ENCODE measurements at regions not wholly inside any gene's neighbourhood (a gene's known extent, or its start where the extent isn't known, plus 50 kb on each side); places are given as distances from the start of the nearest gene placed in this dataset.
"Not testable (repeated sequence)": the region's sequence is repeated elsewhere in the genome, so short reads cannot be mapped to it uniquely, and the experiment has no call there.

DNA sequence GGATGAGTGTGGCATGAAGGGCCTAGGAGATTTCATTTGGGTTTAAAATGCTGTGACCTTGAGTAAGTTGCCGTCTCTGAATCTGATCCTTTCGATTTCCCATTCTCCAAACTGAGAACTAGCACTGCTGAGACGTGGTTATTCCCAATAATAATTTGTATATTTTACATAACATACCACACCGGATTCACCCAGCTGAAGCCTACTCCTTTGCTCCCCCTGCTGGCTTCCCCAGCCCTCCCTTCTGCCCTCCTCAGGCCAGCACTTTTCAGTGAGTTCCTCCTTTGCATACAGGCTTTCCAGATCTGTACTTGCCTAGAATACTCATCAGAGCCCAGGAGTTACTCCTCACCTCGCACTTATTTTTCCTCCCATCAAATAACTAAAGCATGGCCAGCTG, 255.1 kb downstream of the OR4F29 start:
- DNase-seq (ENCODE audit: extremely low read depth, low read depth); H3K4me3 ChIP-seq (replicated peaks; ENCODE audit: low read depth, low read length): not testable (repeated sequence)

DNA sequence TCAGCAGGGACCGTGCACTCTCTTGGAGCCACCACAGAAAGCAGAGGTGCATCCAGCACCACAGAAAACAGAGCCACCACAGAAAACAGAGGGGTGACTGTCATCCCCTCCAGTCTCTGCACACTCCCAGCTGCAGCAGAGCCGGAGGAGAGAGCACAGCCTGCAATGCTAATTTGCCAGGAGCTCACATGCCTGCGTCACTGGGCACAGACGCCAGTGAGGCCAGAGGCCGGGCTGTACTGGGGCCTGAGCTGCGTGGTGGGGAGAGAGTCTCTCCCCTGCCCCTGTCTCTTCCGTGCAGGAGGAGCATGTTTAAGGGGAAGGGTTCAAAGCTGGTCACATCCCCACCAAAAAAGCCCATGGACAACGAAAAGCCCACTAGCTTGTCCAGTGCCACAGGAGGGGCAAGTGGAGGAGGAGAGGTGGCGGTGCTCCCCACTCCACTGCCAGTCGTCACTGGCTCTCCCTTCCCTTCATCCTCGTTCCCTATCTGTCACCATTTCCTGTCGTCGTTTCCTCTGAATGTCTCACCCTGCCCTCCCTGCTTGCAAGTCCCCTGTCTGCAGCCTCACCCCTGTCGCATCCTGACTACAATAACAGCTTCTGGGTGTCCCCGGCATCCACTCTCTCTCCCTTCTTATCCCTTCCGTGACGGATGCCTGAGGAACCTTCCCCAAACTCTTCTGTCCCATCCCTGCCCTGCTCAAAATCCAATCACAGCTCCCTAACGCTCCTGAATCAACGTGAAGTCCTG, 260.0 kb downstream of the OR4F29 start:
- not testable (repeated sequence) for DNase-seq (ENCODE audit: extremely low read depth, low read depth); H3K4me3 ChIP-seq (replicated peaks; ENCODE audit: low read depth, low read length)

DNA sequence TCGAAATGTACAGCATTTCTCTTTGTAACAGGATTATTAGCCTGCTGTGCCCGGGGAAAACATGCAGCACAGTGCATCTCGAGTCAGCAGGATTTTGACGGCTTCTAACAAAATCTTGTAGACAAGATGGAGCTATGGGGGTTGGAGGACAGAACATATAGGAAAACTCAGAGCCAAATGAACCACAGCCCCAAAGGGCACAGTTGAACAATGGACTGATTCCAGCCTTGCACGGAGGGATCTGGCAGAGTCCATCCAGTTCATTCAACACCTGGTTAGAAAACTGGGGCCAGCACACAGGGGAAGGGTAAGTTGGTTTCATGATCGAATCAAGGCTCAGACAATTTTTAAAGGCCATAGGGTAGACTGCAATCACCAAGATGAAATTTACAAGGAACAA, 260.8 kb downstream of the OR4F29 start:
- not testable (repeated sequence) for DNase-seq (ENCODE audit: extremely low read depth, low read depth); H3K4me3 ChIP-seq (replicated peaks; ENCODE audit: low read depth, low read length)

DNA sequence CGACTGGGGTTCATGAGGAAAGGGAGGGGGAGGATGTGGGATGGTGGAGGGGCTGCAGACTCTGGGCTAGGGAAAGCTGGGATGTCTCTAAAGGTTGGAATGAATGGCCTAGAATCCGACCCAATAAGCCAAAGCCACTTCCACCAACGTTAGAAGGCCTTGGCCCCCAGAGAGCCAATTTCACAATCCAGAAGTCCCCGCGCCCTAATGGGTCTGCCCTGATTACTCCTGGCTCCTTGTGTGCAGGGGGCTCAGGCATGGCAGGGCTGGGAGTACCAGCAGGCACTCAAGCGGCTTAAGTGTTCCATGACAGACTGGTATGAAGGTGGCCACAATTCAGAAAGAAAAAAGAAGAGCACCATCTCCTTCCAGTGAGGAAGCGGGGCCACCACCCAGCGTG, 261.6 kb downstream of the OR4F29 start:
- DNase-seq (ENCODE audit: extremely low read depth, low read depth); H3K4me3 ChIP-seq (replicated peaks; ENCODE audit: low read depth, low read length): not testable (repeated sequence)

DNA sequence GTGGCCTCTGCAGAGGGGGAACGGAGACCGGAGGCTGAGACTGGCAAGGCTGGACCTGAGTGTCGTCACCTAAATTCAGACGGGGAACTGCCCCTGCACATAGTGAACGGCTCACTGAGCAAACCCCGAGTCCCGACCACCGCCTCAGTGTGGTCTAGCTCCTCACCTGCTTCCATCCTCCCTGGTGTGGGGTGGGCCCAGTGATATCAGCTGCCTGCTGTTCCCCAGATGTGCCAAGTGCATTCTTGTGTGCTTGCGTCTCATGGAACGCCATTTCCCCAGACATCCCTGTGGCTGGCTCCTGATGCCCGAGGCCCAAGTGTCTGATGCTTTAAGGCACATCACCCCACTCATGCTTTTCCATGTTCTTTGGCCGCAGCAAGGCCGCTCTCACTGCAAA, 262.2 kb downstream of the OR4F29 start:
- not testable (repeated sequence) for H3K4me3 ChIP-seq (replicated peaks; ENCODE audit: low read depth, low read length); DNase-seq (ENCODE audit: extremely low read depth, low read depth)

DNA sequence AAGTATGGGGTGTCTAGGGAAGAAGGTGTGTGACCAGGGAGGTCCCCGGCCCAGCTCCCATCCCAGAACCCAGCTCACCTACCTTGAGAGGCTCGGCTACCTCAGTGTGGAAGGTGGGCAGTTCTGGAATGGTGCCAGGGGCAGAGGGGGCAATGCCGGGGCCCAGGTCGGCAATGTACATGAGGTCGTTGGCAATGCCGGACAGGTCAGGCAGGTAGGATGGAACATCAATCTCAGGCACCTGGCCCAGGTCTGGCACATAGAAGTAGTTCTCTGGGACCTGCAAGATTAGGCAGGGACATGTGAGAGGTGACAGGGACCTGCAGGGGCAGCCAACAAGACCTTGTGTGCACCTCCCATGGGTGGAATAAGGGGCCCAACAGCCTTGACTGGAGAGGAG, 264.2 kb downstream of the OR4F29 start:
- H3K4me3 ChIP-seq (replicated peaks; ENCODE audit: low read depth, low read length); DNase-seq (ENCODE audit: extremely low read depth, low read depth): not testable (repeated sequence)

DNA sequence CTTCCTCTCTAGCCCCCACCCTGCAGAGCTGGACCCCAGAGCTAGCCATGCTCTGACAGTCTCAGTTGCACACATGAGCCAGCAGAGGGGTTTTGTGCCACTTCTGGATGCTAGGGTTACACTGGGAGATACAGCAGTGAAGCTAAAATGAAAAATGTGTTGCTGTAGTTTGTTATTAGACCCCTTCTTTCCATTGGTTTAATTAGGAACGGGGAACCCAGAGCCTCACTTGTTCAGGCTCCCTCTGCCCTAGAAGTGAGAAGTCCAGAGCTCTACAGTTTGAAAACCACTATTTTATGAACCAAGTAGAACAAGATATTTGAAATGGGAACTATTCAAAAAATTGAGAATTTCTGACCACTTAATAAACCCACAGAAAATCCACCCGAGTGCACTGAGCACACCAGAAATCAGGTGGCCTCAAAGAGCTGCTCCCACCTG, 264.8 kb downstream of the OR4F29 start:
- DNase-seq (ENCODE audit: extremely low read depth, low read depth); H3K4me3 ChIP-seq (replicated peaks; ENCODE audit: low read depth, low read length): not testable (repeated sequence)

DNA sequence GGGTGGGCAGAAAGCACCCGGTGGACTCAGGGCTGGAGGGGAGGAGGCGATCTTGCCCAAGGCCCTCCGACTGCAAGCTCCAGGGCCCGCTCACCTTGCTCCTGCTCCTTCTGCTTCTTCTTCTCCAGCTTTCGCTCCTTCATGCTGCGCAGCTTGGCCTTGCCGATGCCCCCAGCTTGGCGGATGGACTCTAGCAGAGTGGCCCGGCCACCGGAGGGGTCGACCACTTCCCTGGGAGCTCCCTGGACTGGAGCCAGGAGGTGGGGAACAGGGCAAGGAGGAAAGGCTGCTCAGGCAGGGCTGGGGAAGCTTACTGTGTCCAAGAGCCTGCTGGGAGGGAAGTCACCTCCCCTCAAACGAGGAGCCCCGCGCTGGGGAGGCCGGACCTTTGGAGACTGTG, 265.3 kb downstream of the OR4F29 start:
- DNase-seq (ENCODE audit: extremely low read depth, low read depth); H3K4me3 ChIP-seq (replicated peaks; ENCODE audit: low read depth, low read length): not testable (repeated sequence)

DNA sequence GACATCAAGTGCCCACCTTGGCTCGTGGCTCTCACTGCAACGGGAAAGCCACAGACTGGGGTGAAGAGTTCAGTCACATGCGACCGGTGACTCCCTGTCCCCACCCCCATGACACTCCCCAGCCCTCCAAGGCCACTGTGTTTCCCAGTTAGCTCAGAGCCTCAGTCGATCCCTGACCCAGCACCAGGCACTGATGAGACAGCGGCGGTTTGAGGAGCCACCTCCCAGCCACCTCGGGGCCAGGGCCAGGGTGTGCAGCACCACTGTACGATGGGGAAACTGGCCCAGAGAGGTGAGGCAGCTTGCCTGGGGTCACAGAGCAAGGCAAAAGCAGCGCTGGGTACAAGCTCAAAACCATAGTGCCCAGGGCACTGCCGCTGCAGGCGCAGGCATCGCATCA, 266.0 kb downstream of the OR4F29 start:
- DNase-seq (ENCODE audit: extremely low read depth, low read depth); H3K4me3 ChIP-seq (replicated peaks; ENCODE audit: low read depth, low read length): not testable (repeated sequence)

DNA sequence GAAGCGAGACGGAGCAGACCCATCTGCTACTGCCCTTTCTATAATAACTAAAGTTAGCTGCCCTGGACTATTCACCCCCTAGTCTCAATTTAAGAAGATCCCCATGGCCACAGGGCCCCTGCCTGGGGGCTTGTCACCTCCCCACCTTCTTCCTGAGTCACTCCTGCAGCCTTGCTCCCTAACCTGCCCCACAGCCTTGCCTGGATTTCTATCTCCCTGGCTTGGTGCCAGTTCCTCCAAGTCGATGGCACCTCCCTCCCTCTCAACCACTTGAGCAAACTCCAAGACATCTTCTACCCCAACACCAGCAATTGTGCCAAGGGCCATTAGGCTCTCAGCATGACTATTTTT, 267.2 kb downstream of the OR4F29 start:
- not testable (repeated sequence) for H3K4me3 ChIP-seq (replicated peaks; ENCODE audit: low read depth, low read length); DNase-seq (ENCODE audit: extremely low read depth, low read depth)

DNA sequence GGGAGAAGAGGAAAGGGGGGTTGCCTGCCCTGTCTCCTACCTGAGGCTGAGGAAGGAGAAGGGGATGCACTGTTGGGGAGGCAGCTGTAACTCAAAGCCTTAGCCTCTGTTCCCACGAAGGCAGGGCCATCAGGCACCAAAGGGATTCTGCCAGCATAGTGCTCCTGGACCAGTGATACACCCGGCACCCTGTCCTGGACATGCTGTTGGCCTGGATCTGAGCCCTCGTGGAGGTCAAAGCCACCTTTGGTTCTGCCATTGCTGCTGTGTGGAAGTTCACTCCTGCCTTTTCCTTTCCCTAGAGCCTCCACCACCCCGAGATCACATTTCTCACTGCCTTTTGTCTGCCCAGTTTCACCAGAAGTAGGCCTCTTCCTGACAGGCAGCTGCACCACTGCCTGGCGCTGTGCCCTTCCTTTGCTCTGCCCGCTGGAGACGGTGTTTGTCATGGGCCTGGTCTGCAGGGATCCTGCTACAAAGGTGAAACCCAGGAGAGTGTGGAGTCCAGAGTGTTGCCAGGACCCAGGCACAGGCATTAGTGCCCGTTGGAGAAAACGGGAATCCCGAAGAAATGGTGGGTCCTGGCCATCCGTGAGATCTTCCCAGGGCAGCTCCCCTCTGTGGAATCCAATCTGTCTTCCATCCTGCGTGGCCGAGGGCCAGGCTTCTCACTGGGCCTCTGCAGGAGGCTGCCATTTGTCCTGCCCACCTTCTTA, 267.7 kb downstream of the OR4F29 start:
- not testable (repeated sequence) for DNase-seq (ENCODE audit: extremely low read depth, low read depth); H3K4me3 ChIP-seq (replicated peaks; ENCODE audit: low read depth, low read length)

DNA sequence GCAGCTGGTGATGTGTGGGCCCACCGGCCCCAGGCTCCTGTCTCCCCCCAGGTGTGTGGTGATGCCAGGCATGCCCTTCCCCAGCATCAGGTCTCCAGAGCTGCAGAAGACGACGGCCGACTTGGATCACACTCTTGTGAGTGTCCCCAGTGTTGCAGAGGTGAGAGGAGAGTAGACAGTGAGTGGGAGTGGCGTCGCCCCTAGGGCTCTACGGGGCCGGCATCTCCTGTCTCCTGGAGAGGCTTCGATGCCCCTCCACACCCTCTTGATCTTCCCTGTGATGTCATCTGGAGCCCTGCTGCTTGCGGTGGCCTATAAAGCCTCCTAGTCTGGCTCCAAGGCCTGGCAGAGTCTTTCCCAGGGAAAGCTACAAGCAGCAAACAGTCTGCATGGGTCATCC, 268.4 kb downstream of the OR4F29 start:
- not testable (repeated sequence) for H3K4me3 ChIP-seq (replicated peaks; ENCODE audit: low read depth, low read length); DNase-seq (ENCODE audit: extremely low read depth, low read depth)

DNA sequence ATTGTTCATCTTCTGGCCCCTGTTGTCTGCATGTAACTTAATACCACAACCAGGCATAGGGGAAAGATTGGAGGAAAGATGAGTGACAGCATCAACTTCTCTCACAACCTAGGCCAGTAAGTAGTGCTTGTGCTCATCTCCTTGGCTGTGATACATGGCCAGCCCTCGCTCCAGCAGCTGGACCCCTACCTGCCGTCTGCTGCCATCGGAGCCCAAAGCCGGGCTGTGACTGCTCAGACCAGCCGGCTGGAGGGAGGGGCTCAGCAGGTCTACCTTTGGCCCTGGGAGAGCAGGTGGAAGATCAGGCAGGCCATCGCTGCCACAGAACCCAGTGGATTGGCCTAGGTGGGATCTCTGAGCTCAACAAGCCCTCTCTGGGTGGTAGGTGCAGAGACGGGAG, 268.8 kb downstream of the OR4F29 start:
- not testable (repeated sequence) for H3K4me3 ChIP-seq (replicated peaks; ENCODE audit: low read depth, low read length); DNase-seq (ENCODE audit: extremely low read depth, low read depth)

DNA sequence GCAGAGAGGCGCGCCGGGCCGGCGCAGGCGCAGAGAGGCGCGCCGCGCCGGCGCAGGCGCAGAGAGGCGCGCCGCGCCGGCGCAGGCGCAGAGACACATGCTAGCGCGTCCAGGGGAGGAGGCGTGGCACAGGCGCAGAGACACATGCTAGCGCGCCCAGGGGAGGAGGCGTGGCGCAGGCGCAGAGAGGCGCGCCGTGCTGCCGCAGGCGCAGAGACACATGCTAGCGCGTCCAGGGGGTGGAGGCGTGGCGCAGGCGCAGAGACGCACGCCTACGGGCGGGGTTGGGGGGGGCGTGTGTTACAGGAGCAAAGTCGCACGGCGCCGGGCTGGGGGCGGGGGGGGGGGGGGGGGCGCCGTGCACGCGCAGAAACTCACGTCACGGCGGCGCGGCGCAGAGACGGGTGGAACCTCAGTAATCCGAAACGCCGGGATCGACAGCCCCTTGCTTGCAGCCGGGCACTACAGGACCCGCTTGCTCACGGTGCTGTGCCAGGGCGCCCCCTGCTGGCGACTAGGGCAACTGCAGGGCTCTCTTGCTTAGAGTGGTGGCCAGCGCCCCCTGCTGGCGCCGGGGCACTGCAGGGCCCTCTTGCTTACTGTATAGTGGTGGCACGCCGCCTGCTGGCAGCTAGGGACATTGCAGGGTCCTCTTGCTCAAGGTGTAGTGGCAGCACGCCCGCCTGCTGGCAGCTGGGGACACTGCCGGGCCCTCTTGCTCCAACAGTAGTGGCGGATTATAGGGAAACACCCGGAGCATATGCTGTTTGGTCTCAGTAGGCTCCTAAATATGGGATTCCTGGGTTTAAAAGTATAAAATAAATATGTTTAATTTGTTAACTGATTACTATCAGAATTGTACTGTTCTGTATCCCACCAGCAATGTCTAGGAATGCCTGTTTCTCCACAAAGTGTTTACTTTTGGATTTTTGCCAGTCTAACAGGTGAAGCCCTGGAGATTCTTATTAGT, 269.9 kb downstream of the OR4F29 start:
- H3K4me3 ChIP-seq (replicated peaks; ENCODE audit: low read depth, low read length); DNase-seq (ENCODE audit: extremely low read depth, low read depth): not testable (repeated sequence)

DNA sequence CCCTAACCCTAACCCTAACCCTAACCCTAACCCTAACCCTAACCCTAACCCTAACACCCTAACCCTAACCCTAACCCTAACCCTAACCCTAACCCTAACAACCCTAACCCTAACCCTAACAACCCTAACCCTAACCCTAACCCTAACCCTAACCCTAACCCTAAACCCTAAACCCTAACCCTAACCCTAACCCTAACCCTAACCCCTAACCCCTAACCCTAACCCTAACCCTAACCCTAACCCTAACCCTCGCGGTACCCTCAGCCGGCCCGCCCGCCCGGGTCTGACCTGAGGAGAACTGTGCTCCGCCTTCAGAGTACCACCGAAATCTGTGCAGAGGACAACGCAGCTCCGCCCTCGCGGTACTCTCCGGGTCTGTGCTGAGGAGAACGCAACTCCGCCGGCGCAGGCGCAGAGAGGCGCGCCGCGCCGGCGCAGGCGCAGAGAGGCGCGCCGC, 270.7 kb downstream of the OR4F29 start:
- not testable (repeated sequence) for DNase-seq (ENCODE audit: extremely low read depth, low read depth); H3K4me3 ChIP-seq (replicated peaks; ENCODE audit: low read depth, low read length)

DNA sequence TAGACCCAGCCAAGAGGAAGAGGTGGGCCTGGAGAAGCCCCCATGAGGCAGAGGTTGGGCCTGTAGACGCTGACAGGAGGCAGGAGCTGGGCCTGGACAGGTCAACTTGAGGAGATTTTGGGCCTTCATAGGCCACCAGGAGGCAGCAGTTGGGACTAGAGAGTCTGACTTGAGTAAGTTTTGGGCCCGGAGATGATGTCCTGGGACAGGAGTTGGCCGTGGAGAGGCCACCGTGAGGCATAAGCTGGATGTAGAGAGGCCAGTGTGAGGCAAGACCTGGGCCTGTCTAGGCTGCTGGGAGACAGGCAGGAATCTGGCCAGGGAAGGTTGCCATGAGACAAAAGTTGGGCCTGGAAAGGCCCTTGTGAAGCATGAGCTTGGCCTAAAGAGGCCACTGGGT, 312.6 kb downstream of the OR4F29 start:
- H3K4me3 ChIP-seq (replicated peaks; ENCODE audit: low read depth, low read length); DNase-seq (ENCODE audit: extremely low read depth, low read depth): not testable (repeated sequence)

DNA sequence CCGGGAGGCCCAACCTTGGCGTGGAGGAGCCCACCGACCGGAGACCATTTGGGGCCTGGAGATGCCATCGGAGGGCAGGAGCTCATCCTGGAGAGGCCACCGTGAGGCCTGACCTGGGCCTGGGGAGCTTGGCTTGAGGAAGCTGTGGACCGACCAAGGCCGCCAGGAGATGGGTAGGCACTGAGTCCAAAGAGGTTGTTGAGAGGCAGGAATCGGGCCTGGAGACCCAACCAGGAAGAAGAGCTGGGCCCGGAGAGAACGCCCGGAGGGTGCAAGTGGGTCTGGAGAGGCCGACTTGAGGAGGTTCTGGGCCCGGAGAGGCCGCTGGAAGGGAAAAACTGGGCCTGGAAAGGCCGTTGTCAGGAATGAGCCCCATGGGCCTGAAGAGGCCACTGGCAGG, 313.8 kb downstream of the OR4F29 start:
- H3K4me3 ChIP-seq (replicated peaks; ENCODE audit: low read depth, low read length); DNase-seq (ENCODE audit: extremely low read depth, low read depth): not testable (repeated sequence)

DNA sequence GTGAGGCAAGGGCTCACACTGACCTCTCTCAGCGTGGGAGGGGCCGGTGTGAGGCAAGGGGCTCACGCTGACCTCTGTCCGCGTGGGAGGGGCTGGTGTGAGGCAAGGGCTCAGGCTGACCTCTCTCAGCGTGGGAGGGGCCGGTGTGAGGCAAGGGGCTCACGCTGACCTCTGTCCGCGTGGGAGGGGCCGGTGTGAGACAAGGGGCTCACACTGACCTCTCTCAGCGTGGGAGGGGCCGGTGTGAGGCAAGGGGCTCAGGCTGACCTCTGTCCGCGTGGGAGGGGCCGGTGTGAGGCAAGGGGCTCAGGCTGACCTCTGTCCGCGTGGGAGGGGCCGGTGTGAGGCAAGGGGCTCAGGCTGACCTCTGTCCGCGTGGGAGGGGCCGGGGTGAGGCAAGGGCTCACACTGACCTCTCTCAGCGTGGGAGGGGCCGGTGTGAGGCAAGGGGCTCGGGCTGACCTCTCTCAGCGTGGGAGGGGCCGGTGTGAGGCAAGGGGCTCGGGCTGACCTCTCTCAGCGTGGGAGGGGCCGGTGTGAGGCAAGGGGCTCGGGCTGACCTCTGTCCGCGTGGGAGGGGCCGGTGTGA, 315.0 kb downstream of the OR4F29 start:
- DNase-seq (ENCODE audit: extremely low read depth, low read depth); H3K4me3 ChIP-seq (replicated peaks; ENCODE audit: low read depth, low read length): not testable (repeated sequence)

Measured in HFF-Myc (cell line).